ENCODE measurements at regions not wholly inside any gene's neighbourhood (a gene's known extent, or its start where the extent isn't known, plus 50 kb on each side); places are given as distances from the start of the nearest gene placed in this dataset.

DNA sequence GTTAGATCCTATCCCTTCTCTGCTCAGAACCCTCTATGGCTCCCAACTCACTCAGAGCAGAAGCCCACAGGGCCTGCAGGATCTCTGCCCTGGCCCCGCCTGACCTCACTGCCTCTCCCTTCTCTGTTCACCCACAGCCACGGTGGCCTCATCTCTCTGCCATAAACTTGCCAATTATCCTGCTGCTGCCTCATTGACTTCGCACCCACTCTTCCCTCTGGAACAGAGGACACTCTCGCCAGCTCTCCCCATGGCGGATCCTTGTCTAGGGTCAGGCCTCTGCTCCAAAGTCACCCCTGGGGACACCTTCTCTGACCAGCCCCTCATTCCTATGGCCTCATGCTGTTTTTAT is 86.4 kb downstream of the CEBPB start:
- H3K4me1 Mint-ChIP-seq = no peaks in the 10 kb centered on the region
- peaks cover 80% of the 10 kb centered on the region for H3K27me3 Mint-ChIP-seq
- H3K36me3 Mint-ChIP-seq = no peaks in the 10 kb centered on the region
- no peak overlapping the region for H3K27ac Mint-ChIP-seq
- H3K4me3 Mint-ChIP-seq = no peak overlapping the region
- no peak for ATAC-seq
- no peaks in the 10 kb centered on the region for H3K9me3 Mint-ChIP-seq

DNA sequence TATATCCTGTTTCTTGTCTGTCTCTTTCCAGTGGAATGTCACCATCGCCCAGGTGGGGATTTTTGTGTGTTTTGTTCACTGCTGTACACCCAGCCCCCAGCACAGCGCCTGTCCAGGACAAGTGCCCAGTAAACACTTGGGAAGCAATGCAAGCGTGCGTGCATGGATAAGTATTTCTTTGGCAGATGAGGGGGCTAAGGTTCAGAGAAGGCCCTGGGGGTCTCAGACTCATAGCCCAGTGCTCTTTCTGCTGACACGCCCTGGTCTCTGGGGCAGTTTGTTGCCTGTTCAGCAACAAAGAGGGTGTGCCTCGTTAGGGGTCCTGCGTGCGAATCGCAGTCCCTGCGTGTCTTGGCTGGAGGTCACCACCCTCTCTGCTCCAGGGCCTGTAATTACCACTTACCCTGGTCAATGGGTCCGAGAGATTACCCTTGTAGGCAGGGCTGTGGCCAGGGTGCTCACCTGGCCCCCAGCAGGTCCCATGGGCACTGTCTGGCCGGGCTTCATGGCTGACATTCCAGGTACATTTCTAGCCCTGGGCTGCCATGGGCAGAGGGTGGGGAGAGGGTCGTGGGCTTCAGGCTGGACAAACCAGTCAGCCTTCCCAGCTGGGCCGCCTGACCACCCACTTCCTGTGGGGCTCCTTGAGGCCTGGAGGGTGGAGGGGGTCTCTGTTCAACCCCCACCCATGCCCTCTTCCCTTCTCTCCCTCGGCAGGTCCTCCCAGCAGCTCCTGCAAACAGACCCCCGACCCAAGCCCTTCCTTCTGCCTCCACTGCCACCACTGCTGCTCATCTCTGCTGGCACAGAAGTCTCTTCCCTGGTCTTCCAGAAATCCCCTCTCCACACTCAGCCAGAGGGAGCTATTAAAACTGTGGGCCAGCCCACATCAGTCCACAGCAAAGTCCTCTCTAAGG is 87.1 kb downstream of the CEBPB start:
- Mint-ChIP-seq H3K9me3 (no peaks in the 10 kb centered on the region), H3K4me1 (peaks cover 2% of the 10 kb centered on the region), H3K4me3 (no peak overlapping the region), H3K27me3 (peaks cover 82% of the 10 kb centered on the region), H3K27ac (no peak overlapping the region), H3K36me3 (no peaks in the 10 kb centered on the region)
- no peak for ATAC-seq

DNA sequence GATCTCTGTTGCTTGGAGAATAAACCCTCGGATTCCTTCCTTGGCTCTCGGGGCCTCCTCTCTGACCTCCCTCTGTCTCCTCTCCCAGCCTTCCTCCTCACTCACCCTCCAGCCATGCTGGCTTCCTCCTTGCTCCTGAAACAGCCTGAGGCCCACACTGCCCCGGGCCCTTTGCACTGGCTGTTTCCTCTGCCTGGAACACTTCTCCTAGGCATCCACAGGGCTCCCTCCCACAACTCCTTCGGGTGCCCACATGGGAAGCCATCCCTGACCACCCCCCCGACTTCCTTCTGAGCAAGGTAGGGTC is 87.7 kb downstream of the CEBPB start:
- no peak for ATAC-seq
- Mint-ChIP-seq H3K4me3 (no peak overlapping the region), H3K27ac (no peak overlapping the region)

DNA sequence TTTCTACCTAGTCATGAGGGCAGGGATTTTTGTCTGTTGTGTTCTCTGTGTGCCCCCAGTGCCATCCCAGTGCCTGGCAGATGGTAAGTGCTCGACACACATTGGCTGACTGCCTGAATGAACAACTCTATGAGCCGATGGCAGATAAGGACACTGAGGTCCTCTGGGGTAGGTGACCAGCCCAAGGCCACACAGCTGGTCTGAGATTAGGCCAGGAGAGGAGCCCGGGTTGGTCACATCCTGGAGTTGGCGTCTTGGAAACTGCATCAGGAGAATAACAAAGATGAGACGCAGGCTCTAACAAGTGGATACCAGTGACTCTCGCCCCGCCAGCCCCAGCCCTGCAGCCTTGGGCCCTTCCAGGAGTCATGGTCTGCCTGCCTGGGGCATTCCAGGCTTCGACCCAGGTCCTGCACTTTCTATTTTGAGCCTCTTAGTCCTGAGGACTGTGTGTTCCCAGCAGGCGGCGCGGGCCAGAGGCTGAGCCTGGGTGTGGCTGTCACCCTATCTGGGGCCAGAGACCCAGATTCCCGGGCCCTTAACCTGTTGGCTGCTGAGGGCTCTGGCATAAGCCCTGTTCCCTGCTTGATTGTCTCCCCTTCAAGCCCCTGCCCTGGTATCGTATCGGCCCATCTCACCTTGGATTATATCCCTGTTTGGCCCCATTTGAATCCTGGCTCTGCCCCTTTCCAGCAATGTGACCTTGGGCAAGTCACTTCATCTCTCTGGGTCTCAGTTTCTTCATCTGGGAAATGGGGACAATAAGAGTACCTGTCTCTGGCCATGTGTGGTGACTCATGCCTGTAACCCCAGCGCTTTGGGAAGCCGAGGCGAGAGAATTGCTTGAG is 88.3 kb downstream of the CEBPB start:
- no peaks in the 10 kb centered on the region for H3K36me3 Mint-ChIP-seq

More for the DNA sequence above, 87.7 kb downstream of the CEBPB start:
- H3K27me3 Mint-ChIP-seq = peaks cover 82% of the 10 kb centered on the region
- no peaks in the 10 kb centered on the region for H3K9me3 Mint-ChIP-seq
- H3K36me3 Mint-ChIP-seq = no peaks in the 10 kb centered on the region
- H3K4me1 Mint-ChIP-seq = peaks cover 9% of the 10 kb centered on the region

DNA sequence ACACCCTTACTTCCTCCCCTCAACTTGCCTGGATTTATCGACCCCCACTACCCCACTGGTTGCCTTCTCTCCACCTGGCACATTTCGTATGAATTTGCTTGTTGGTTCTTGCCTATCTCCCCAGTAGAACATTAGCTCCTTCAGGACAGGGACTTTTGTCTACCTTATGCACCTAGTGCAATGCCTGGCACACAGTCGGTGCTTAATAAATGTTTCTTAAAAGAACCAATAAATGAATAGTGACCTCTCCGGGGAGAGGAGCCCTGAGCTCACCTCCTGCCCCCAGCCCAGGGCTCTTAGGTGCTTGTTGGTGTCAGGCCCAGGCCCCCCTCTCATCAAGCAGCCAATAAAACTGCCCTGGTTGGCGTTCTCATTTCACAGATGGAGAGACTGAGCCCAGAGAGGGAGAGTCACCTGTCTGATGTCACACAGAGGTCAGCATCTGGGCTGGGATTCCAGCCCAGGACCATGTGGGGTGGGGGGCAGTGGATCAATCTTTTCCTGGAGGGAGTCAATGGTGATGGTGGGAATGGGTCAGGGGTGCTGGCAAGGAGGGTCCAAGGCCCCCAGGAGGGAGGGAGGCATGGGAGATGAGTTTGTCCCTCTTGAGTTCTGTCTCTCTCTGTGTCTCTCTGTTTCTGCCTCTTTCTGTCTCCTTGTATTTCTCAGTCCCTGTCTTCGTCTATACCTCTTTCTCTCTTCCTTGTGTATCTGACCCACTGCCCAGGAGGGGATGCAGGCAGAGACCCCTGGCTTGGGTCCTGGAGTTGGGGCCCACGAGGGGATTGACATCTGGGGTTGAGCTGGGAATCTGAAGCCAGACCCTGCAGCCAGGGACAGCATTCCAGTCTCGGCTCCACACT is 89.6 kb downstream of the CEBPB start:
- Mint-ChIP-seq H3K27me3 (peaks cover 77% of the 10 kb centered on the region), H3K27ac (no peak overlapping the region), H3K4me3 (no peak overlapping the region), H3K4me1 (peaks cover 23% of the 10 kb centered on the region), H3K36me3 (no peaks in the 10 kb centered on the region), H3K9me3 (no peaks in the 10 kb centered on the region)
- no peak for ATAC-seq

More for the DNA sequence above, 88.3 kb downstream of the CEBPB start:
- Mint-ChIP-seq H3K27ac (no peak overlapping the region), H3K27me3 (peaks cover 81% of the 10 kb centered on the region), H3K4me1 (peaks cover 11% of the 10 kb centered on the region), H3K4me3 (no peak overlapping the region), H3K9me3 (no peaks in the 10 kb centered on the region)
- no peak for ATAC-seq

DNA sequence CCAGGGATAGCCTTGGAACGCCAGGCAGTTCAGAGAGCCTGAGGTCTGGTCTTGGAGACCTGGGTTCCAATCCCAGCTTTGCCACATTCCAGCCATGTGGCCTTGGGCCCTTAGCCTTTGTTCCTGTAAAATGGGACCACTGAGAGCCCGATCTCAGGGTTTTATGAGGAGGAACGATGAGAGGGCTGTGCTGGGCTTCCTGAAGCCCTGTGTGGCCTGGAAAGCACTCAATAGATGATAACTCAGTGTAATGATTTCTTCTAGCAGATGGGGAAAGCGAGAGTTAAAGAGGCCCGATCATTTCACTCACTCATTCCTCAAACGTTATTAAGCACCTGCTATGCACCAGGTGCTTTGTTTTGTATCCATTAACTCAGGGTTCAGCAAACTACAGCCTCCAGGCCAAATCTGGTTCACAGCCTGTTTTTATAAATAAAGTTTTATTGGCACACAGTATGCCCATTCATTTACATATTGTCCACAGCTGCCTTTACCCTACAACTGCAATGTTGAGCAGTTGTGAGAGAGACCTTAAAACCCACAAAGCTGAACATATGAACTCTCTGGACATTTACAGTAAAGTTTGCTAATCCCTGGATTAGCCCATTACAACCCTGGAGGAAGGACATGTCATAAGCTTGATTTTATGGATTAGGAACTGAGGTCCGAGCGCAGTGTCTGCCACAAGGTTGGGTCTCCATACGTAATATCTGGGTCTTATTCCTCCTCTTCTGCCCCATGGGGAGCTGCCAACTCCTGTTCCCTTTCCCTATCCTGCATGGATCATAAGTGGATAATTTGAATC is 90.4 kb downstream of the CEBPB start:
- peaks cover 69% of the 10 kb centered on the region for H3K27me3 Mint-ChIP-seq
- no peak overlapping the region for H3K27ac Mint-ChIP-seq

DNA sequence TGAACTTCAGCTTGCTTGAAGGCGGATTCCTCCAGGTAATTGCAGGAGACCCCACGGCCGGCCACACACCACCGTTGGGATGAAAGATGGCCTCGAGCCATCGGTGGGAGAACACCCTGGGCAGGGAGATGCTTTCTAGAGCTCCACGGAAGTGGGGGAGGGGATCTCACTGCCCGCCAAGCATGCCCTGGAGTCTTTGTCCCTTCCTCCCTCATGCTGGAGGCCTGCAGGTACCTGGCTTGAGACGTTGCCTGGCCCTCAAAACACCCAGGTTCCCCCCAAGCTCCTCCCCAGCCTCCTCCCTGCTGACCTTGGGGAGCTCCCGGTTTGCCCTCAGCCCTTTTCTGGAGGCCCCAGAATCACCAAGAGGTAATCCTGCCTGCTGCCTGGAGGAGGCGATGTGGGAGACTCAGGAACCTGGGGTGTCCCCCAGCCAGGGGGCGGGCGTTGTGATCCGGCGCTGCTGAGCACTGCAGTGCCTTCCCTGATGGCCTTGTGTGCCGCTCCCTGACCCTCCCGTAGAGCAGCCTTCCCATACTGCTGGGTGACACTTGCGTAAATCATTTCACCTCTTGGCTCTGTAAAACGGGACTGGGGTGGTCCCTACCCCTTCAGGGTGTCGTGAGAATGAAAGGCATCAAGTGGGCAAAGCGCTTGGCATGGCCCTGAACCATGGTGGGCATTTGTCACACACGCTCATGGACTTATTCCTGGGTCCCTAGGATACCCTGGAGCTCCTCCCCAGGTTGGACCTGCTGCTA is 91.4 kb downstream of the CEBPB start:
- no peak for ATAC-seq
- Mint-ChIP-seq H3K4me1 (peaks cover 40% of the 10 kb centered on the region), H3K27me3 (peaks cover 59% of the 10 kb centered on the region), H3K27ac (peak overlapping the region; percentile 36), H3K9me3 (no peaks in the 10 kb centered on the region), H3K36me3 (no peaks in the 10 kb centered on the region), H3K4me3 (no peak overlapping the region)

More for the DNA sequence above, 90.4 kb downstream of the CEBPB start:
- Mint-ChIP-seq H3K4me1 (peaks cover 31% of the 10 kb centered on the region), H3K9me3 (no peaks in the 10 kb centered on the region), H3K4me3 (no peak overlapping the region), H3K36me3 (no peaks in the 10 kb centered on the region)
- no peak for ATAC-seq

DNA sequence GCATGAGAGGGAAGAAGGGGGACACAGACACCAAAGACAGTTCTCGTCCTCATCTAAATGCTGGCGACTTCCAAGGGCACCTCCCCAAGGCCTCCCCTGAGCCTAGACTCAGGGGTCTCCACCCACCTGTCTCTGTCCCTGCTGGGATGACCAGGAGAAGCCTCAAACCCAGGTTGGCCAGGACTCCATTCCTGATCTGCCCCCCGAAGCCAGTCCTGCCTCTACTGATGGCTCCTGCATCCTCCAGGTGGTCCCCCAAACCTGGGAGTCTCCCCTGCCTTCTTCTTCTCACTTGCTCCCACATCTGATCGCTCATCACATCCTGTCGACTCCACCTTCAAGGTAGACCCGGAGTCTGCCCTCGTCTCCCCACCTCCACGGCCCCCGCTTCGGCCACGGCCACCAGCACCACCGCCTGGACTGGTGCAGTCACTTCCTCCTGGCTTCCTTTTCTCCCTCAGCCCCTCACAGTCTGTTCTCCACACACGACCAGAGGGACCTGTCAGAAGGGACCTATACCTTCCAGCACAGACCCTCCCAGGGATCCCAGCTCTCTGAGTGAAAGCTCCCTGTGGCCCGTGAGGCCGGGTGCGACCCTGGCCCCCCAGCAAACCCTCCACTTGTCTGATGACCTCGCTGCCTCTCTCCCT is 92.1 kb downstream of the CEBPB start:
- Mint-ChIP-seq H3K27ac (peak overlapping the region; percentile 36), H3K27me3 (peaks cover 55% of the 10 kb centered on the region), H3K4me3 (no peak overlapping the region), H3K4me1 (peaks cover 40% of the 10 kb centered on the region), H3K36me3 (no peaks in the 10 kb centered on the region), H3K9me3 (no peaks in the 10 kb centered on the region)
- ATAC-seq = no peak

DNA sequence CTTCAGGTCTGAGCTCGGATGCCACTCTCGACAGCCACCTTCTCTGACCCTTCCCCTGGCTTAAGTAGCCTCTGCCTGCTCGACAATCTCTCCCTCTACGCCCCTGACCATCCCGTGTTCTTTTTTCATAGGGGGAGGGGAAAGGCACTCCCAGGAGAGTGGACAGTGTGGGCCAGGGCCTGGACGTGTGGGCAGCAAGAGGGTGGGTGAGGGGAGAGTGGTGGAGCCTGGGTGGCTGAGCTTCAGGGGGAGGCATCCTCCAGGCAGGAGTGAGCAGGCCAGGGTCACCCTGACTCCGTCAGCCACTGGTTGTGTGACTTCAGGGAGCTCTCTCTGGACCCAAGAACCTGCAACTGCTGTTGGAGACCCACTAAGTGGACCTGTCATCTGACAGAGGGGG is 92.7 kb downstream of the CEBPB start:
- Mint-ChIP-seq H3K36me3 (no peaks in the 10 kb centered on the region), H3K4me3 (no peak overlapping the region), H3K4me1 (peaks cover 40% of the 10 kb centered on the region), H3K27me3 (peaks cover 55% of the 10 kb centered on the region), H3K27ac (peak overlapping the region; percentile 36), H3K9me3 (no peaks in the 10 kb centered on the region)
- ATAC-seq = no peak

DNA sequence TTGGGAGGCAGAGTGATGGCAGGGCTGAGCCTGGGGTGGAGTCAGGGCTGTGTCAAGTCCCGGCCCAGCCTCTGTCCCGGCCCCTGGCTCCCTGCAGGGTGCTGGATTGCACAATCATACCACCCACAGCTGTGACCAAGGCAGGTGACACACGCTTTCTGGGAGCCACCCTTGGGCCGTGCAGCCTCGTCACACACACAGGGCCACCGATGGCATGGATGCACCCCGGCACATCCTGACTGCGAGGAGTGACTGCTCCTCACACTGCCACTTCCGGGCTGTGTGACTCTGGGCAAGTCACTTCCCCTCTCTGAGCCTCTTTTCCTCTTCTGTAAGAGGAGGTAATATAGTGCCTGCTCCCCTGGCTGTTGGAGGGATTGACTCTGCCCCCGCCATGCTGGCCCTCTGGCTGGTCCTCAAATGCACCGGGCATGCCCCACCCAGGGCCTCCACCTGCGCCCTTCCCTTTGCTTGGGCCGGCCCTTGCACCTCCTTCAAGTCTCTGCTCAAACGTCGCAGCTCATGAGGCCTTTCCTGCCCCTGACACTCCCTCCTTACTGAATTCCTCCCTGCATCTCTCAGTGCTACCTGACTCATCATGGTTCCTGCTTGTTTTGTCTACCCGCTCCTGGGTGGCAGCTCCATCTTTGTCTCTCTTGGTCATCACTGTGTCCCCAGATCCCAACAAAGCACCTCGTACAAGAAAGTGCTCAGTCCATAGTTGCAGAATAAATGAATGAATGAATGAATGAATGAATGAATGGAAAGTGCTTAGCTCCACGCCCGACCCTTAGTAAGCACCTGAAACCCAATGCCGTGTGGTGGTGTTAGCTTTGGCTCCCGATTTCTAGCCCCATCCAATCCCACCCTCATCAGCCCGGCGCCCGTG is 93.5 kb downstream of the CEBPB start:
- Mint-ChIP-seq H3K36me3 (no peaks in the 10 kb centered on the region), H3K9me3 (no peaks in the 10 kb centered on the region), H3K27me3 (peaks cover 55% of the 10 kb centered on the region), H3K27ac (peak overlapping the region; percentile 81), H3K4me1 (peaks cover 40% of the 10 kb centered on the region), H3K4me3 (no peak overlapping the region)
- no peak for ATAC-seq

DNA sequence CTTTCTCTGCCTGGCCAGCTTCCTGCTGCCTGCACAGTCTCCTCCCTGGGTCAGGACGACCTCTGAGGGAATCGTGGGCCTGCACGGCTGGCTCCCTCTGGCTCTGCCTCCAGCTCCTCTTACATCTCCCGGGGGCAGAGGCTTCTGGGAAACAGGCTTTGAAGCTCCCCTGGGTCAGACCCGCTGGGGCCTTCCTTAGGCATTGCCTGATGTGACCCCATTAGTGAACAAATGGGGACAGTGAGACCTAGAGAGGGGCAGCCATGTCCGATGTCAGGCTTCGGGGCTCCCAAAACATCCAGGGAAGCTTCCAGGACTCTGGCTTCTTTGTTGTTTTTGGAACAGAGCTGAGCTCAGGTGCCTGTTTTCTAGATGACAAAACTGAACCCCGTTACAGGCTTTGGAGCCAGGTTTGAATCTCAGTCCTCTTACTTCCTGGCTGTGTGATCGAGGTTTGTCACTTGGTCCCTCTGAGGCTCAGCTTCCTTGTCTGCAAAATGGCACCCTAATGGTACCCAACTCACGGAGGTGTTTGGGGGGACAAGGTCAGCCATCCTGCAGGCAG is 94.3 kb downstream of the CEBPB start:
- Mint-ChIP-seq H3K4me3 (no peak overlapping the region), H3K27ac (peak overlapping the region; percentile 81), H3K27me3 (peaks cover 61% of the 10 kb centered on the region), H3K36me3 (no peaks in the 10 kb centered on the region), H3K4me1 (peaks cover 40% of the 10 kb centered on the region), H3K9me3 (no peaks in the 10 kb centered on the region)
- ATAC-seq = no peak

DNA sequence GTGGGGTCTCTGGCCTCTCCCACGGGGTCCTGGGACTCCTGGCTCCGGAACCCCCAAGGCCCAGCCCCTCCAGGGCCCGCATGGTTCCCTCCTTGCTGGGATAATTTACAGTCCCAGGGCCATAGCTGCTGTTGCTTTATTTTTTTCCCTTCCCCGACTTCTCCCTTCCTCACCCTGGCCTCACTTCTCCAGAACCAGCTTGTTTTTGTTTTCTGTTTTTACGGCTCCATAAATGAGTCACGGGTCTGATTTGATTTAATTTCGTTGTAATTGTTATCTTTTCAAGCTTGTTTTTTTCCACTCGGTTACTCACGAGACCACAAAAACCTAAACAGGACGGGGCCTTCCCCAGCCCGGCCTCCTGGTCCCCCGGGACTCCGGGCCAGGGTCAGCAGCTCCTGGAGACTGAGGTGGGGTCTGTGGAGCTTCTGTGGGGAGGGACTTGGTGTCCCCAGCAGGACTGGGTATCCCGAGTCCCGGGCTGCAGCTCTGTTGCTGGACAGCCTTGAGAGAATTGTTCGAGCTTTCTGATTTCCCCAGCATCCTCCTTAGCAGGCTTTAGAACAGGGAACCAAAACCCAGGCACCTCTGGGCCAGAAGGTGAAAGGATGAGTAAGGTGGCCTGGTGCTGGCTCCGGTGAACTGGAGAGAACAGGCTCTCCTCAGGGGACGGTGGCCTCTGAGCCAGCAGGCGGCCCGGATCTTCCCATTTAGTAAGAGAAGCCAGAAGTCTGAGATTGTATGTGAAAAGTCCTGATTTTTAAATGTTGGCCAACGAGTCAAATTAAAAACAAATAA is 94.9 kb downstream of the CEBPB start:
- Mint-ChIP-seq H3K4me1 (peaks cover 40% of the 10 kb centered on the region), H3K27me3 (peaks cover 61% of the 10 kb centered on the region), H3K4me3 (peak overlapping the region; percentile 65), H3K9me3 (no peaks in the 10 kb centered on the region), H3K36me3 (no peaks in the 10 kb centered on the region), H3K27ac (peak overlapping the region; percentile 81)
- peak; percentile 93 for ATAC-seq
